ENCODE measurements at regions not wholly inside any gene's neighbourhood (a gene's known extent, or its start where the extent isn't known, plus 50 kb on each side); places are given as distances from the start of the nearest gene placed in this dataset.
A peak's percentile ranks its signal among the peaks of the same experiment; 100 is the strongest.
"Not testable (repeated sequence)": the region's sequence is repeated elsewhere in the genome, so short reads cannot be mapped to it uniquely, and the experiment has no call there.

GRCh38 chr5:39578887-39579497, 154.2 kb upstream of the DAB2 start:
- no peak for DNase-seq

DNA sequence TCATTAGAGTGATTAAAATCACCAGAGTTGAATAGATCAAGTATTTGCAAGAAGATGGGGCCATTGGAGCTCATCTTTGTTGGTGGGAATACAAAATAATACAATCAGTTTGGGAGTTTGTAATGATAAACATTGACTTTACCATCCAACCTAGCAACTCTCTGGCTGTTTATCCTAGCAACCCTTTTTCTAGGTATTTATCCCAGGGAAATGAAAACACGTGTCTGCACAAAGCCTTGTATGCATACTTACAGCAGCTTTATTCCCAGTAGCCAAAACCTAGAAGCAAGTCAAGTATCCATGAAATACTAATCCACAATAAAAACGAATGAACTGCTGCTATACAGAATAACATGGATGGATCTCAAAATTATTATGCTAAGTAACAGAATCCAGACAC, 152.7 kb upstream of the DAB2 start:
- DNase-seq = no peak

DNA sequence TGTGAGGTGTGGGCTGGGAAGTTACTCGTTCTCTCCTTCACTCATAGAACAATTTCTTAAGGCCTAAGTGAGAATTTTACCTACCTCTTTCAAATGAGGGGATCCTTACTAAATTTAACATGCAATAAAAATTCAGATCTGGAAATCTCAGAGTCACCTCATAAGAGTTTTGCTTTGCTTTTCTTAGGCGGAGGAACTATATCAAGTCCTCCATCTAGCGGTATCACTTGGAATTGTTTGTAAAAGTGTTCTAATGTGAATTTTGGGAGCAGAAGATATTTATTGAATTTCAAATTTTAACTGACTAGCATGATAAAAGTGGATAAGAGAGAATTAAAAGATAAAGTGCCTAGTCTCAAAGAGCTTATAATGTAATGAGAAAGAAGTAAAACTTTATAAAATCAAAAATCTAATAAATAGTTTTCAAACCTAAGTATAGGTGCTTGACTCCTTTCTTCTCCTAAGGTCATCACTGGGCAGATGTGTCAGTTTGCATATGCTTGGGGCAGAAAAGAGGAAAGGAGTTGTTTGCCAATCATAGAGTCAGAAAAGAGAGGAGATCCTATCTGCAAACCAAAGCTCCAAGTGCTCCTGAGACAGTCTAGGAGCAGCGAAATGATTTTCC, 145.7 kb upstream of the DAB2 start:
- DNase-seq = peak; percentile 5

- DNase-seq = no peak
Measured at GRCh38 chr5:39569857-39570256, 145.1 kb upstream of the DAB2 start.

DNA sequence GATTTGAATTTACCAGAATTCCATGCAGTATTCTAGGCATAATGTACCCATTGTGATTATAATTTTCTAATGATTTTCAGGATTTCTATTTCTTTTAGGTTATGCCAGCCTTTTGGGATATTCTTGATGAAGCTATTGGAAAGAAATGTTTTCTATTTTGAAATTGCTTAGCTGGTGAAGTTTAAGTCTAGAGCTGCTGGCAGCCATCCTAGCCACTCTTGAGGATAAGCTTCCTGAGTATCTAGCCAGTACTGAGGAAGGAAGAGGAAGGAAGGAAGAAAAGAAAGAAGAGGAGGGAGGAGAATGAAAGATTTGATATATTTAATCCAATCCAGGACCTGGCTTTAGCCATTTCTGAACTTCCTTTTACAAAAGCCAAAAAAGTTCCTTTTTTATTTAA, 142.1 kb upstream of the DAB2 start:
- no peak for DNase-seq

DNA sequence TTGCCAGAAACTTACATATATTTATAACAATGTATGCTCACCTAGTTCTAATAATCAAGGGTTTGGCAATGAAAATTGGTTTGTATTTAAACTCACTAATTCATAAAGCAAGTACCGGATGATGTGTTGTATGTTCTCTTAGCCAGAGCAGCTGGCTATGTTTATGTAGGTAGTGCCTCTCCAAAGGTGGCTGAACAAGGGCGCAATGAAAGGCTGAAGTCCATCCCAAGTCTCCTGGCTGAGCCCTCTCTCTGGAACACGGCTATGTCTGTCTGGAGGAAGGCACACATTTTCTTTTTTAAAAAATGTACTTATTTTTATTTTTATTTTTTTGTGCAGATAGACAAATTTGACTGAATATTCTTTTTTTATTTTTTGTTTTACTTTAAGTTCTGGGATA, 141.2 kb upstream of the DAB2 start:
- DNase-seq = no peak

GRCh38 chr5:39561421-39561820, 136.6 kb upstream of the DAB2 start:
- no peak for DNase-seq

DNA sequence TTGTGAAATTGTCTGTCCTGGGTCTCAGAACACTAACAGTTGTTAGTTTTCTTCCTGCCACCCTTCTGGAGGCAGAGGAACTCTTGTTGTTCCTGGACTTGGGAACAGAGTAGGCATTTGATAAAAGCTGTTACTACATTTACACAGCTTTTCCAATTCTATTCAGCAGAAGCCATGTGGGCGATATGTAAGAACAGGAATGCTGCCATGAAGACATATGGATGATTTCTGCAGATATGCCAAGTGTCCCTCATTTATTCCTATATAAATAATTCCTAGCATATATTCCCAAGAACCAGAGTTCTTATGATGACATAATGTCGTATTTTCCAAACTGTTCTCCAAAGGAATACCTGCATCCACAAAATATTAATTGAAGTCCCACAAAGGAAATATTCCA, 135.9 kb upstream of the DAB2 start:
- DNase-seq = no peak

- no peak for DNase-seq
Measured at GRCh38 chr5:39559923-39560322, 135.1 kb upstream of the DAB2 start.

DNA sequence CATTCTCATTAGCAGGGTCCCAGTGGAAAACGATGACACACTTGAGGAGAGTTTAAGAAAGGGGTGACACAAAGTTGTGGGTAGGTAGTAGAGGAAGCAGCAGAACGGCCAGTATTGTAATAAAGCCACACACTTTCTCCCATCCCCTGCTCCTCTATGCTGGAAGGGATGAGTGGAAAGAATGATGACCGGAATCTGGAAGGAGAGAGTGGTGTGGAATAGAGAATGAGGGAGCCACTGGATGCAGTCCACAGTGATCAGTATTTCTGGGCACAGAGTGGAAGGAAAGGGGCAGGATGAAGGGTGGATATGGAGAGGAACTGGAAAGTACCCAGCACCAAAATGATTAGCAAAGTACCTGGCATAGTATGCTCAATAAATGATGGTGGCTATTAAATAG, 133.8 kb upstream of the DAB2 start:
- DNase-seq = no peak

DNA sequence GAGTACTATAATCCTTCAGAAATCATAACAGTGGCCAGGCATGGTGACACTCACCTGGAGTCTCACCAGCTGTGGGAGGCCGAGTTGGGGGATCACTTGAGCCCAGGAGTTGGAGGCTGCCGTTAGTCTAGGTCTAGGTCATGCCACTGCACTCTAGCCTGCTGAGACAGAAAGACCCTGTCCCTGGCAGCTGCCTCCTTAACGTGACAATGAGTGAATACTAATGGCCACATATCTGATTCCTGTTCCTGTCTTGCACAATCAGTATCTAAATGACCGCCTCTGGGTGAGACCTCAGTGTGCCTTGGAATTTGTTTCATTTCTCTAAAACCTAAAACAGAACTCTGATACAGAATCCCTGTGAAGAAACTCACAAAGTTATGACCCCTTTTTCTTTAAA, 131.0 kb upstream of the DAB2 start:
- no peak for DNase-seq

DNA sequence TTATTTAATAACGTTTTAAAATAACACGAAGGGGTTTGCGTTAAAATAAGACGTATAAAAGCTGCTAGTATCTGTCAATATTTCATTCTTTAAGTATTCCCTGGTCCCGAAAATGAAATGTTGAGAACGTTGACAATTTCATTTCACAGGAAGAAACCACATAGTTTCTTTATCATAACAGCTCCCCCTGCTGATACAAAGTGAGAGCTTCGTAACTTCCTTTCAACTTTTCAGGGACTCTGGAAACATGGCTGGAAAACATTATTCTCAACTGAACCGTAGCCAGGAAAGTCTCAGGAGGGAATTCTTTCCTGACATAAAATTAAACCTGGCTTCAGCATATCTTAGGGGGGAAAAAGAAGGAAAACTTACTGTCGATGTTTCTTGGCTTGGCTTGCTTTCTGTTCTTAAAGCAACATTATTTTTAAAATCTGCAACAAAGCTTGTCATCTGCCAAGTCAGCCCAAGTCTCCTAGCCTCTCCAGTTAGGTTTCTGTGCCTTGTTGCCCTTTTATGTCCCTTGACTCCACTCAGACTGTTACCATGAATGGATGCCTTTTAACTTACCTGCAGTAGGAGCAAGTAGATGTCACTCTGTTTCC, 122.9 kb upstream of the DAB2 start:
- peak; percentile 55 for DNase-seq

DNA sequence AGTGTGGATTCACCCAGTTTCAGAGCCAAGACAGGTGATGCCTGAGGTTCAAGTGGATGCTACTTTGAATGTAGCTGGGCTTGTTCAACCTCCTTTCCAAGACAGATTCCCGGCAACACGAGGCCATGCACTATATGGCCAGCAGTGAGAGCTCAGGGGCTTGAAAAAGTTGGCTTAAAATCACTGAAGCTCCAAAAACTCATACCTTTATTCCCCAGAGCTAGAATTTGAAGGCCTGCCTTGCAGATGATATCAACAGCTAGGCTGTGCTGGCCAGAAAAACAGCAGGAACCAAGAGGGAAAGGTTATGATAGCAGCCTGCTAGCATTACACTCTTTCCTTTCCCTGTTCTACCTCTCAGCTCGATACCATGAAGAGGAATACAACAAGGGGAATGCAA, 120.2 kb upstream of the DAB2 start:
- DNase-seq = no peak

GRCh38 chr5:39543335-39543734, 118.6 kb upstream of the DAB2 start:
- no peak for DNase-seq

GRCh38 chr5:39542511-39543285, 117.9 kb upstream of the DAB2 start:
- DNase-seq = no peak

DNA sequence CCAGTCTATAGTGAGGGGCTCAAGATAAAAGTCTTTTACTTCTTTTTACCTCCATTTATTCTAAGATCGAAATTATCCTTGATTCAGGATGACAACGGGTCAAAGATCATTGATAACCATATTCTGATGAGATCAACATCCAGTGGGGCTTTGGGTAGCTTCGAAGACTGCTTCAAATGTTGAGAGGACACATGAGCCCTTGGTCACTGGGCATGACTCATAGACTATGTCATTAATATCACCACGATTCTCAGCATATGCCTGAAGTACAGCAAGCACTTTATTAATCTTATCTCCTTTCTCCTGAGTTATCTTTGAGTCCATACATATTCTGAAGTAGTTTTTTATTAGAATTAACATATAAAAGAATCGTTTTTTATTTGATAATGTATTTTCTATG, 117.1 kb upstream of the DAB2 start:
- no peak for DNase-seq

DNA sequence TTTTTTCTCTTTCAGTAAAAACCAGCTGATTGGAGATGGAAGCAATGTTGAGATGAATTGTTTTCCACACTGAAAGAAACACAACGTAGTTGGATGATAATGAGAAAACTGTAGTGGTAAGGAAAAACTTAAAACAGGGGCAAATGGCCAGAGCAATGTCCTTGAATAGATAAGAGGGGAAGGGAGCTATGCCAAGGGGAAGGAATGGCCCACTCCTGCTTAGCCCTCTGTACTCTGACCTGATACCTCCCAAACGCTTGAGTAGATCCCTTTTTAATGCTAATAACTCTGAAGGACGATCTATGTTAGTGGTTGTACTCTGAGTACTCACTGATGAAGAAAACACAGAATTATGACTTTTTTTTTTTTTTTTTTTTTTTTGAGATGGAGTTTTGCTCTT, 114.7 kb upstream of the DAB2 start:
- DNase-seq = no peak

DNA sequence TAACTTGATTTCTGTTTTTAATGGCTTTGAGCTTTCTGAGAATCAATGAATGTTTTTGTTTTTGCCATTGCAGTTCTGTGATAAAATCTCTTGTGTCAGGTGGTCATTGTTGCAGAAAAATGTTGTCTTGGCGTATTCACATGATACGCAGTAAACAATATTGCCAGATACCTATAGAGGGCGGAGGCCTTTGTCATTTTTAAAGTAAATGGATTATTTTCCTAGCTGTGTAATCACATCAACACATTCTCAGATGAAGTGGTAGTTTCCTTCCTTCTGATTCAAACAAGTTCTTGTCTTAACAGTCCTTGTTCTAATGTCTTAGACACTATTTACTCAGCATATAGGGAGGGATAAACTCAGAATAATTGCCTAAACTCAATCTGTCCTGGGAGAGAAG, 109.9 kb upstream of the DAB2 start:
- DNase-seq = no peak

DNA sequence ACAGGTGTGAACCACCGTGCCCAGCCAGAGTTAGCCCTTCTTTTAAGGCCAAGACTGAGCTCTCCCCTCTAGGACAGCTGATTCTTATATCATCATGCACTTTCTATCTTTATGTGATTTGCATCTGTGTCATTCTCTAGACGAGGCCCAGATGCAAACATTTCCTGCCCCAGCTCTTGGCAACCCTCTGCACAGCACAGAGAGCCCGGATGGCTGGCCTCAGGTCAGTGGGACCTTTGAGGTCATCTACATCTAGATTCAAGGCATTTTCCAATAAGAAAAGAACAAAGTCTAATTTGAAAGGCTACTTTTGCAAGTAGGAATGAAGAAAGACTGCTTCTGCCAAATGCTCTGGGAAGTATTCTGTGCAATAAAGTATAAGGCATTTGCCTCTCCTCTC, 109.0 kb upstream of the DAB2 start:
- DNase-seq = no peak

- no peak for DNase-seq
Measured at GRCh38 chr5:39532511-39532910, 107.7 kb upstream of the DAB2 start.

- no peak for DNase-seq
Measured at GRCh38 chr5:39531306-39531705, 106.5 kb upstream of the DAB2 start.

DNA sequence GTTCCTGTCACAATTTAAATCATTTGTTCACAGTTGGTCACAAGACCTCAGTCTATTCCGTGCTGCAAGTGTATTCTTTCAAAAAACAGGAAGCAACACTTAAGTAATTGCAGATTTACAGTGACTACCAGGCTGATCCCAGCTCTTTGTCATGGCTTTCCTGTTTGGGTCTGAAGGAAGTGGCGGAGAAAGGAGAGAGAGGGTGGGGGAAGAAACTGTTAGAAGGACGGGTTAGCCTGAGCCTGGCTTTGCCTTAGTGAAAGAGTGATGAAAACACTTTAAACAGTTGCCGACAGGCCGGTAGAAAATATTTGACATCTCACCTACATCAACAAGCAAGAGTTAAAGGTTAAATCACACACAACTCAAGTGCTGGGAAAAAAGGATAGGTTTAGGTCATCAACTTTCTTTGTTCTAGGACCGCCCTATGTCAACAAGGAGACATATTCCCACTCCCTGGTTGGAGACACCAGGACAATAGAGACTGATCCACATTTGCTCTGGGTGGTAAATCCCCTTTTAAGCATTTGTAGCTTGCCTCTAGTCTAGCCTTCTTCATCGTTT, 102.2 kb upstream of the DAB2 start:
- DNase-seq = no peak

DNA sequence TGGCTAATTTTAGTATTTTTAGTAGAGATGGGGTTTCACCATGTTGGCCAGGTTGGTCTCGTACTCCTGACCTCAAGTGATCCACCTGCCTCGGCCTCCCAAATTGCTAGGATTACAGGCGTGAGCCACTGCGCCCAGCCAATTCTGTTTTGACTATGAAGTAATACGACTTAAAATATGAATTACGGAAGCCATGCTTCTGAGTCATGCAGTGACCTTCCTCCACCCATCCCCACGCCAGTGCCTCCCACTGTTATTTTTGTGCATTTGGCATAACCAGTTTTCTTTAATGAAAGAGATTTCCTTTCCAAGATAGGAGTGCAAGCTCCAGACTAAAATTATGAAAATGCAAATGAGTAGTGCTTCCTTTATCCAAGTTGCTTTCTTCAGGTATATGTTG, 101.0 kb upstream of the DAB2 start:
- not testable (repeated sequence) for DNase-seq

DNA sequence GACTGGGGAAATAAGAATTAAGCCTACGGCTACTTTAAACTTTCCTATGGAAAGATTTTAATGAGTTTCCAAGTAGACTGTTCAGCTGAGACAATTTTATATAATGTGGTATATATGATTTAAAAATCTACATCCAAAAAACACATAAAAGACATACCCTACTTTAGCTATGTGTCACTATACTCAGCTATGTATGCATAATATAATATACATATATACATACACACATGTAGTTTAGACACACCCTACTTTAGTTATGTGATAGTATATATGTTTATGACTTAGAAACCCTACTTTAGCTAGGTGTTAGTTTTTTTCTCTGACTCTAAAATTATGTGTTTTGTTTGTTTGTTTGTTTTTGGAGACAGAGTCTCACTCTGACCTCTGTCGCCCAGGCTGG, 100.5 kb upstream of the DAB2 start:
- no peak for DNase-seq

Measured in KG1 (cell line).